ENCODE measurements at regions not wholly inside any gene's neighbourhood (a gene's known extent, or its start where the extent isn't known, plus 50 kb on each side); places are given as distances from the start of the nearest gene placed in this dataset.

GRCh38 chrX:13903405-13903804 lies 86.5 kb upstream of the GPM6B start:
- no peak for DNase-seq (ENCODE audit: low spot score)

GRCh38 chrX:13902406-13902805 lies 85.5 kb upstream of the GPM6B start:
- DNase-seq (ENCODE audit: low spot score): no peak

DNA sequence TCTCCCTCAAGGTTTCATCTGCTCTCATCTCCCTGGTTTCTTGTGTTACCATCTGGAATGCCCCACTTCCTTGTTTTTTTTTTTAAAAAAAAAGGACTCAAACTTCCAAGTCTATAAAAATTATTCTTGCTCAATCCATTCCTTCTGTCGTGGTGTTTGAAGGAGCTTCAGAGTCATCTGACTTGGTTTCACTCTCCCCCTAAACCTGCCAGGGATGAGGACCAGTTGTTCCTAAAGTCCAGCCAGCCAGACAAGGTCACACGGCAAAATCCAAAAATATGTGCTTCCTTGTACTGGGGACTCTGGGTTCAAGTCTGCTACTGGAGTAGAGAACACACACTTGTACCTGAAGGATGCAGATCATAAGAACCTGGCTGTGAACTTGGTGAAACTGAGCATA lies 84.5 kb upstream of the GPM6B start:
- DNase-seq (ENCODE audit: low spot score): no peak

GRCh38 chrX:13900351-13900750 lies 83.5 kb upstream of the GPM6B start:
- no peak for DNase-seq (ENCODE audit: low spot score)

DNA sequence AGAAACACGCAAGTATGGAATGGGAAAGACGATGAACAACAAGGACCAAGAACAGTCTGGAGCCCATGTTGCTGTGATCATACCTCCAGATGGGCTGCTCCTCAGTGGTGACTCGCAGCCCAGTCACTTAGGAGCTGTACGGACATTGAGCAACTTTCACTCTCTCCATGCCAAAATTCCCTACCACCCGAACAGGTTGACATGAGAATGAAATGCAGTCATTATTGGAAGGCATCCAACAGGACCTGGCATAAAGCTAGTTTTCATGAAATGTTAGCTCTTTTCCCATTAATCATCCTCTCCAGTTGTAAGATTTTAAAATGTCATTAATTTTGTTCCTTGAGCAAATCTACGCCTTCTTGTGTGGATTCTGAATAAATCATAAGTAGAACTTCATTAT lies 82.7 kb upstream of the GPM6B start:
- peak; percentile 26 for DNase-seq (ENCODE audit: low spot score)

- DNase-seq (ENCODE audit: low spot score): no peak
These were observed 81.7 kb upstream of the GPM6B start for GRCh38 chrX:13898603-13899002.

GRCh38 chrX:13898083-13898482 lies 81.2 kb upstream of the GPM6B start:
- DNase-seq (ENCODE audit: low spot score): peak; percentile 14

- DNase-seq (ENCODE audit: low spot score): no peak
These were observed 80.7 kb upstream of the GPM6B start for GRCh38 chrX:13897566-13897965.

- no peak for DNase-seq (ENCODE audit: low spot score)
These were observed 78.1 kb upstream of the GPM6B start for GRCh38 chrX:13894888-13895565.

DNA sequence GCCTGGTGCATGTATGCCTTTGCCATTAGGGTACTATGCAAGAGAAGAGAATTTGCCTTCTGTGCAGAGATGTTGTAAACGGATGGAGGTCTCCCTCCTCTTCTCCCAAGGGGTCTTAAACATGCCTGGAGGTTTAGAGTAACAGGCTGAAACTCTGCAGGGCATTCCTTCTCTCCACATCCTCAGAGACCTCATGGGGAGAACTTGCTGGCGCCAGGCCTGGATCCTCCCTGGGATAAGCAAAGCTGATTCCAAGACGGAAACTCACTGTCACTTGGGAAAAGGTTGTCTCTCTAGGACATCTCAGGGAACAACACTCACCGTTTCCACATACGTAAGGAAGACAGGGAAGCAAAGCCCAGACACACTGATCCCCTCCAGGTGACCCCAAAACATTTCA lies 76.9 kb upstream of the GPM6B start:
- DNase-seq (ENCODE audit: low spot score): no peak

DNA sequence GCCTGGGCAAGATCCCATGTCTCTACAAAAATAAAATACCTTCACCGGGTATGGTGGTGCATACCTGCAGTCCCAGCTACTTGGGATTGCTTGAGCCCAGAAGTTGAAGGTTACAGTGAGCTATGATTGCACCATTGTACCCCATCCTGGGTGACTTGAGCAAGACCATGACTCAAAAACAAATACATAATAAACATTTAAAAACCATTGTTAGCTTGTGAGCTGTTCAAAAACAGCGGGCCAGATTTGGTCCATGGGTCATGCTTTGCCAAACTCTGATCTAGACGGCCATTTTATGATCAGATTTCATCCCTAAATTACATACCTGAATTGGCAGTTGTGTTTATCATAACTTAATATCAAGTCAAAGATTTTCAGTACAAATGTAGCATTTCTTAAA lies 76.0 kb upstream of the GPM6B start:
- no peak for DNase-seq (ENCODE audit: low spot score)

GRCh38 chrX:13891377-13892140 lies 74.7 kb upstream of the GPM6B start:
- no peak for DNase-seq (ENCODE audit: low spot score)

- DNase-seq (ENCODE audit: low spot score): no peak
These were observed 73.9 kb upstream of the GPM6B start for GRCh38 chrX:13890806-13891205.

DNA sequence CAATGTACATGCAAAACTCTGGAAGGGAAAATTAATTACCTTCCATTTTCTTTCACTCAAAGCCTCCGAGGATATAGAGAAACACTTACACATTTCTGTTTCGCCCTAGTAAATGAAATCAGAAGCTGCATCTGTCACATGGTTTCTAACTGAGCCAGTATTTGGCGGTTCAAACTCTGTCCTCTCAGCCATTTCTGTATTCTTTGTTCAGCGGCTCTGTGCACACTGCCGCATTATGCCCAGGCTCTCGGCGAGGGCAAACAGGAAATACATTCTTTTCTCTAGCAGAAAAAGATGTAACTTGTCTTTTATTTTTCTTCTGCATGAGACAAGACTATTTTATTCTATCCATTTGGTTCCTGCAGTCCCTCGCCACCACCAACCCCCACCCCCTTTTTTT lies 71.4 kb upstream of the GPM6B start:
- no peak for DNase-seq (ENCODE audit: low spot score)

- DNase-seq (ENCODE audit: low spot score): no peak
These were observed 68.7 kb upstream of the GPM6B start for GRCh38 chrX:13885591-13885990.

GRCh38 chrX:13876652-13877051 lies 59.8 kb upstream of the GPM6B start:
- DNase-seq (ENCODE audit: low spot score): no peak

- no peak for DNase-seq (ENCODE audit: low spot score)
These were observed 58.7 kb upstream of the GPM6B start for GRCh38 chrX:13875572-13875971.

DNA sequence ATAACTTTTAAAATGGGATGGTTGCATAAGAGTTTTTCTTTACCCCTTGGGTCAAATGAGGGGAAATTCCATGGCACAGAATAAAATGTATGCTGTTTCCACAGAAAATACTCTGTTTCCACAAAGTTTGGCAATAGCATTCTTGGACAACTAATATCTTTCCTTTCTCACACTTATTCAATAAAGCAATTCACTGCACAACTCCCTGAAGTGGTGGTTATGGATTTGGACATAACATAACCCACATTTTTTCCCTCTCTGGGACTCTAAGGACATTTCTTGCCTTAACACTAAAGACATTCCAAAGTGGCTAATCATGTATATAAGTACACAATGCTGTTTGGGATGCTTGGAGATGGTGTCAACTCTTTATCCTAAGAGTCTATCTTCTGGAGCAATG lies 51.7 kb upstream of the GPM6B start:
- DNase-seq (ENCODE audit: low spot score): no peak
